Stomach (tissue), 8 donors: ENCODE measurements at regions not wholly inside any gene's neighbourhood (a gene's known extent, or its start where the extent isn't known, plus 50 kb on each side); places are given as distances from the start of the nearest gene placed in this dataset.

ENCODE experiments used
- DNase-seq, 2 donors: peaks; one replicate each; pipeline versions ENCODE4 v3.0.0 to v3.0.0-alpha.2; 2013 to 2019
- H3K27ac ChIP-seq, 5 donors: fragments of 200-600 bp in 4 of 5; sonication (generic) in 4 of 5; one replicate each; pipeline ENCODE4 v1.5.1; 2013 to 2019; ENCODE audit warnings: mild to moderate bottlenecking in 1 of 5, moderate library complexity in 1 of 5
- H3K27me3 ChIP-seq, 3 donors: fragments of 200-600 bp; sonication (generic); one replicate each; pipeline ENCODE4 v1.5.1; 2017 to 2019; ENCODE audit warnings: mixed run types in 1 of 3
- H3K36me3 ChIP-seq, 4 donors: fragments of 200-600 bp; sonication (generic); 1 replicate in 3 of 4; 2 replicates in 1 of 4; pipeline ENCODE4 v1.5.1; 2016 to 2019
- H3K4me1 ChIP-seq, 4 donors: fragments of 200-600 bp; sonication (generic); one replicate each; pipeline ENCODE4 v1.5.1; 2016 to 2019
- H3K4me3 ChIP-seq, 4 donors: fragments of 200-600 bp; sonication (generic) in 3 of 4; one replicate each; pipeline ENCODE4 v1.5.1; 2016 to 2019; ENCODE audit warnings: mild to moderate bottlenecking in 1 of 4
- H3K9me3 ChIP-seq, 4 donors: fragments of 200-600 bp; sonication (generic); one replicate each; pipeline ENCODE4 v1.5.1; 2016 to 2019
- EP300 ChIP-seq: sonication (generic); formaldehyde crosslinking; IDR thresholded peaks from one replicate; pipeline ENCODE4 v1.6.1; 2017; ENCODE audit warnings: antibody characterized with exemption
- POLR2A ChIP-seq, 4 donors: fragments of 450-650 bp; IDR thresholded peaks; one replicate each; pipeline ENCODE4 v1.6.1; 2016; ENCODE audit warnings: antibody characterized with exemption in 4 of 4, control low read depth in 2 of 4, mild to moderate bottlenecking in 1 of 4, moderate library complexity in 1 of 4
- POLR2AphosphoS5 ChIP-seq, 3 donors: sonication (generic); formaldehyde crosslinking; IDR thresholded peaks; one replicate each; pipeline ENCODE4 v1.6.1; 2016; ENCODE audit warnings: antibody characterized with exemption in 3 of 3
- WGBS, 5 donors: extraction: QIAGEN DNeasy Blood & Tissue Kit in 3 of 5; methylation state at CpG; one replicate each; pipeline versions ENCODE4 v1.1.5 to v1.1.7; 2013 to 2018; 5-methylcytosine and 5-hydroxymethylcytosine counted together
- intact Hi-C: fragments of 100-400 bp; cut with DNase I; formaldehyde crosslinking; loops from one replicate; pipeline ENCODE4 v1.15.1; 2023; ENCODE audit warnings: low total_unique reads
- TF ChIP-seq, protein P1 (sequence below), 7 experiments: fragments of 450-650 bp in 4 of 7; fragments of 200-600 bp in 3 of 7; sonication (generic) in 3 of 7; IDR thresholded peaks; one replicate each; pipeline ENCODE4 v1.5.1; 2016 to 2019; ENCODE audit warnings: antibody characterized with exemption in 7 of 7, control low read depth in 2 of 7, mild to moderate bottlenecking in 1 of 7
- donor health status: healthy with polysubstance abuse.
- donor health status: Bipolar disorder and iron deficiency.
- donor health status: healthy.

DNA sequence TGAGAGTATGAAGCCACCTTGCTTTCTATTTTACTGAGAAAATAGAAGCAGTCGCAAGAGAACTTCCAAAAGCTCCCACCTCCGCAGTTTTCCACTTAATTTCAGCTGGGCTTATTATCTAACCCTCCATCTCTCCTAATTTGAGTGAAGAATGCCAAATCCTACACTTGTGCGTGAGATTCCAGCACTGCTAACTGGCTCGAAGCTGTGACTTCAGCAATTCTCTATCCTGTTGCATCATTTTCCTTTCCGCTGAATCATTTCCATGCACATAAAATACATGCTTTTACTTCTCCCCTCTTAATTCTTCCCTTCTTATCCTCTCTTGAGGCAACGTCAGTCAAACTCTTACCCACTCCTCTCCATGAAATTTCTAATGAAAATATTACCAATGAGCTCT is 189.5 kb downstream of the GASK1B start:
- H3K4me3 ChIP-seq = no peak overlapping the region
- no peaks in the 10 kb centered on the region for H3K36me3 ChIP-seq
- H3K27me3 ChIP-seq = no peaks in the 10 kb centered on the region
- no peak for TF ChIP-seq POLR2A (IDR thresholded peaks at IDR 0.05)
- TF ChIP-seq, protein P1, sequence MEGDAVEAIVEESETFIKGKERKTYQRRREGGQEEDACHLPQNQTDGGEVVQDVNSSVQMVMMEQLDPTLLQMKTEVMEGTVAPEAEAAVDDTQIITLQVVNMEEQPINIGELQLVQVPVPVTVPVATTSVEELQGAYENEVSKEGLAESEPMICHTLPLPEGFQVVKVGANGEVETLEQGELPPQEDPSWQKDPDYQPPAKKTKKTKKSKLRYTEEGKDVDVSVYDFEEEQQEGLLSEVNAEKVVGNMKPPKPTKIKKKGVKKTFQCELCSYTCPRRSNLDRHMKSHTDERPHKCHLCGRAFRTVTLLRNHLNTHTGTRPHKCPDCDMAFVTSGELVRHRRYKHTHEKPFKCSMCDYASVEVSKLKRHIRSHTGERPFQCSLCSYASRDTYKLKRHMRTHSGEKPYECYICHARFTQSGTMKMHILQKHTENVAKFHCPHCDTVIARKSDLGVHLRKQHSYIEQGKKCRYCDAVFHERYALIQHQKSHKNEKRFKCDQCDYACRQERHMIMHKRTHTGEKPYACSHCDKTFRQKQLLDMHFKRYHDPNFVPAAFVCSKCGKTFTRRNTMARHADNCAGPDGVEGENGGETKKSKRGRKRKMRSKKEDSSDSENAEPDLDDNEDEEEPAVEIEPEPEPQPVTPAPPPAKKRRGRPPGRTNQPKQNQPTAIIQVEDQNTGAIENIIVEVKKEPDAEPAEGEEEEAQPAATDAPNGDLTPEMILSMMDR (IDR thresholded peaks at IDR 0.05) = no peak
- no peak for TF ChIP-seq EP300
- TF ChIP-seq POLR2AphosphoS5 (IDR thresholded peaks at IDR 0.05) = no peak
- no peak overlapping the region for H3K27ac ChIP-seq
- no peak for DNase-seq
- H3K4me1 ChIP-seq = peaks cover 0 to 7% (median 3%) of the 10 kb centered on the region in 4 donors
- WGBS, 5 donors = 82 to 90% (median 85%) methylated on average over 6 of the region's 6 CpGs
- H3K9me3 ChIP-seq = no peaks in the 10 kb centered on the region
- intact Hi-C loops = loop anchor here (10.0 kb wide), 2 partner anchors 212 to 768 kb away; no protein-coding TSS in a partner anchor

DNA sequence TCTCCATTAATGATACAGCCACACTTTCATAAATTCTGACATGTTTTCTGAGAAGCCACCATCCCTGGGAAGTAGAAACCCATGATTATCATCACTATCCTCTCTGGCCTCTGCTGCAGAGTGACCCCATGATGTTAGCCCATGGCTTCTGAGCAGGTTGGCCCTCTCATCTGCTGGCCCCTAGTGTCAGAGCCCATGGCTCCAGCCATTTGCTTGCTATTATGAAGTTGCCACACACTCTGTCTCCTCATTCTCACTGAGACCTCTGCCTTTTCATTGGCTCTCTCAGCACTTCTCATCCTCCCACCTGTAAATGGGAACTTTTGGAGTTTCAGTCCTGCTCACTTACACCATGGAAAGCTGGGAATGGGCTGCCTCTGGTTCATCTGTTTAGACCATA is 192.7 kb downstream of the GASK1B start:
- no peak overlapping the region for H3K27ac ChIP-seq
- TF ChIP-seq POLR2AphosphoS5 (IDR thresholded peaks at IDR 0.05) = no peak
- TF ChIP-seq, protein P1 (IDR thresholded peaks at IDR 0.05) = no peak
- no peak for TF ChIP-seq EP300
- no peak for TF ChIP-seq POLR2A (IDR thresholded peaks at IDR 0.05)
- intact Hi-C loops = loop anchor here (10.0 kb wide), 2 partner anchors 215 to 765 kb away; no protein-coding TSS in a partner anchor
- no peaks in the 10 kb centered on the region for H3K27me3 ChIP-seq
- no peak overlapping the region for H3K4me3 ChIP-seq
- H3K9me3 ChIP-seq = no peaks in the 10 kb centered on the region
- peaks cover 0 to 7% (median 3%) of the 10 kb centered on the region in 4 donors for H3K4me1 ChIP-seq
- H3K36me3 ChIP-seq = no peaks in the 10 kb centered on the region
- no peak for DNase-seq

DNA sequence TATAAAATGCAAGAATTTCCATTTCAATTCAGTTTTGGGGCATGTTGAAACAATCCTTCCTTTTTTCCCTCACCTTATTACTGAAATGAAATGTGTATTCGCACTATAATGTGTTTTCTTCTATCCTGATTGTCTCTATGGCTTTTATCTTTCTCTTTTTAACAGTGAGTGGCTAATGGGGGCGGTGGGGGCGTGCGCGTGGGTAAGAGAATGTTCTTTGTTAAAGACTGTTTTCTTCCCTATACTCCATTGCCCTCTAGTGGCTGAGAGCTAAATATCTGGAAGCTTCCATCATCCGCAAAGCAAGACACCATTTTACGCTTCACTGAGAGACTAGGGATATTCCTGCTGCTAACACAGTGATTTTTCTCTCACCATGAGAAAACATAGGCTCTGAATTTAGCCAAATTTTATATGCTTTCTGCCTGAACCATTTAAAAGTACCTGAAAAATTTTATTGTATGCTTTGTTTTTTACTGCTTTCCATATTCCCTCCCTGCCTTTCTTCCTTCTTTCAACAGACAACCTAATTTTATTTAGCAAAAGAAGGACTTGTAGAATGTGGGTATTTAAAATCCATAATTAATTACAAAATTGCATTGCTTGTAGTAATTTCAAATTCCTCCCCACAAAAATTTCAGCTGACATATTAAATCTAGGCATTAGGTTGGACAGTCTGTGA is 194.0 kb downstream of the GASK1B start:
- Histone ChIP-seq H3K4me1 (peaks cover 0 to 7% (median 3%) of the 10 kb centered on the region in 4 donors), H3K4me3 (peak overlapping the region in 1 of 4 donors; percentile 3), H3K9me3 (no peaks in the 10 kb centered on the region), H3K27me3 (no peaks in the 10 kb centered on the region), H3K27ac (no peak overlapping the region), H3K36me3 (no peaks in the 10 kb centered on the region)
- intact Hi-C loops = no loop called here
- DNase-seq = peak; percentile 26 to 87
- TF ChIP-seq, protein P1 (IDR thresholded peaks at IDR 0.05) = peak in 5 of 7 experiments; percentile 61 to 85 (median 80)
- TF ChIP-seq POLR2AphosphoS5 (IDR thresholded peaks at IDR 0.05) (no peak), EP300 (no peak), POLR2A (IDR thresholded peaks at IDR 0.05) (no peak)
- WGBS, 5 donors = 3 to 7% (median 6%) methylated on average over 7 of the region's 7 CpGs

DNA sequence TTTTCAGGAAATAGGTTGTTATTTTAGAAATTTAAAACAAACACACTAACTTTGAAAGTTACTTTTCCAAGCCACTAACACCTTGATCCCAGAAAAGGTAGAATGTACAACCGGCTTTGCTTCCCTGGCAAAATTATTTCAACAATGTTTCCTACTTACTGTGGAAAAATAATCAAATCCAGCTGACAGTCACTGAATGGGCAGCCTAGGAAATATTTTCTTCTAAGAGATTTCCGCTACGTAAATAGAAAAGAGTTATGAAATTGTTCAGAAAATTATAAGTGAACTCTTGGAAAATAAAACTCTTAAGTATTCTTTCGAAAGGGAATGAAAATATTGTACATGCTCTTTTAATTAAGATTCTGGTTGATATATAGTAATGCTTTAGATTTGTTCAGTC is 195.7 kb downstream of the GASK1B start:
- H3K4me3 ChIP-seq = no peak overlapping the region
- no peaks in the 10 kb centered on the region for H3K36me3 ChIP-seq
- H3K27ac ChIP-seq = no peak overlapping the region
- 74 to 86% (median 79%) methylated on average over 4 of the region's 4 CpGs for WGBS, 5 donors
- TF ChIP-seq, protein P1 (IDR thresholded peaks at IDR 0.05) = no peak
- no peak for TF ChIP-seq POLR2A (IDR thresholded peaks at IDR 0.05)
- no peak for TF ChIP-seq POLR2AphosphoS5 (IDR thresholded peaks at IDR 0.05)
- no peak for TF ChIP-seq EP300
- H3K27me3 ChIP-seq = no peaks in the 10 kb centered on the region
- intact Hi-C loops = no loop called here
- peaks cover 0 to 7% (median 3%) of the 10 kb centered on the region in 4 donors for H3K4me1 ChIP-seq
- peaks cover 0 to under 1% (median 0%) of the 10 kb centered on the region in 4 donors for H3K9me3 ChIP-seq
- DNase-seq = no peak
